Skeletal muscle tissue (tissue), 3 donors: ENCODE measurements at regions not wholly inside any gene's neighbourhood (a gene's known extent, or its start where the extent isn't known, plus 50 kb on each side); places are given as distances from the start of the nearest gene placed in this dataset.

Experiments
- H3K27ac ChIP-seq: one replicate; pipeline ENCODE4 v1.7.0; 2013; ENCODE audit warnings: mild to moderate bottlenecking, low read depth, low read length, inconsistent platforms
- H3K27me3 ChIP-seq, 3 donors: one replicate each; pipeline ENCODE4 v1.7.0; 2013; ENCODE audit warnings: low read length in 3 of 3; ENCODE audit not compliant: control insufficient read depth in 3 of 3, insufficient read depth in 3 of 3
- H3K36me3 ChIP-seq, 3 donors: one replicate each; pipeline ENCODE4 v1.7.0; 2013; ENCODE audit warnings: low read length in 3 of 3; ENCODE audit not compliant: control insufficient read depth in 3 of 3, insufficient read depth in 3 of 3
- H3K4me1 ChIP-seq, 3 donors: one replicate each; pipeline ENCODE4 v1.7.0; 2013; ENCODE audit warnings: low read length in 3 of 3, mild to moderate bottlenecking in 3 of 3; ENCODE audit not compliant: control insufficient read depth in 3 of 3, insufficient read depth in 3 of 3
- H3K4me3 ChIP-seq, 3 donors: one replicate each; pipeline ENCODE4 v1.7.0; 2013; ENCODE audit warnings: low read length in 3 of 3
- H3K9ac ChIP-seq, 3 donors: one replicate each; pipeline ENCODE4 v1.7.0; 2013; ENCODE audit warnings: low read length in 3 of 3, mild to moderate bottlenecking in 3 of 3, moderate library complexity in 2 of 3, low read depth in 1 of 3
- H3K9me3 ChIP-seq, 3 donors: one replicate each; pipeline ENCODE4 v1.7.0; 2013; ENCODE audit warnings: low read length in 3 of 3; ENCODE audit not compliant: control insufficient read depth in 3 of 3
- donor health status: Osteomylitis.

DNA sequence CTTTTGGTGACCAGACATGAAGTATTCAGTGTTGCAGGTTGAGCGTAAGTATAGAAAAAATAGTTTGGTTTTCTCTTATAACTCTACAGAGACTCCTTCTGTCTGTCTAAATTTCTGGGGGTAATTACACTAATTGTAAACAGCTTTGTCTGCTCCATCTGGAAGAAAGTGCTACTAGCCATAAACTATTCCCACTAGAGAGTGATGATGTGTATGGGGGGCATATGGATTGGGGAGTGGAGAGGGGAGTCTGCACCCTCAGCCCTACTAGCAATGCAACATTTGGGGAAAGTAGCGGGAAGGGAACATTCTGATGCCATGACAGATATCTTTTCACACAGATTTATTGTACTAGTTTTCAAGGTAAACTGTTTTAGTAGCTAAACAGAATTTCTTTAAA is 549.7 kb downstream of the TRIML1 start:
- H3K36me3 ChIP-seq: no peaks in the 10 kb centered on the region
- H3K9ac ChIP-seq: no peak overlapping the region
- no peaks in the 10 kb centered on the region for H3K9me3 ChIP-seq
- H3K27me3 ChIP-seq: no peaks in the 10 kb centered on the region
- no peaks in the 10 kb centered on the region for H3K4me1 ChIP-seq
- H3K27ac ChIP-seq: no peak overlapping the region
- no peak overlapping the region for H3K4me3 ChIP-seq

GRCh38 chr4:188691811-188692210 is 552.6 kb downstream of the TRIML1 start:
- Histone ChIP-seq H3K4me3 (no peak overlapping the region), H3K27me3 (no peaks in the 10 kb centered on the region), H3K36me3 (no peaks in the 10 kb centered on the region), H3K9me3 (no peaks in the 10 kb centered on the region), H3K4me1 (no peaks in the 10 kb centered on the region), H3K27ac (no peak overlapping the region), H3K9ac (no peak overlapping the region)

GRCh38 chr4:188695261-188695660 is 556.0 kb downstream of the TRIML1 start:
- Histone ChIP-seq H3K27ac (no peak overlapping the region), H3K4me1 (no peaks in the 10 kb centered on the region), H3K27me3 (no peaks in the 10 kb centered on the region), H3K9me3 (no peaks in the 10 kb centered on the region), H3K9ac (no peak overlapping the region), H3K4me3 (no peak overlapping the region), H3K36me3 (no peaks in the 10 kb centered on the region)

GRCh38 chr4:188697243-188697642 is 558.0 kb downstream of the TRIML1 start:
- Histone ChIP-seq H3K4me1 (no peaks in the 10 kb centered on the region), H3K4me3 (no peak overlapping the region), H3K27me3 (no peaks in the 10 kb centered on the region), H3K9ac (no peak overlapping the region), H3K9me3 (no peaks in the 10 kb centered on the region), H3K36me3 (no peaks in the 10 kb centered on the region), H3K27ac (no peak overlapping the region)

DNA sequence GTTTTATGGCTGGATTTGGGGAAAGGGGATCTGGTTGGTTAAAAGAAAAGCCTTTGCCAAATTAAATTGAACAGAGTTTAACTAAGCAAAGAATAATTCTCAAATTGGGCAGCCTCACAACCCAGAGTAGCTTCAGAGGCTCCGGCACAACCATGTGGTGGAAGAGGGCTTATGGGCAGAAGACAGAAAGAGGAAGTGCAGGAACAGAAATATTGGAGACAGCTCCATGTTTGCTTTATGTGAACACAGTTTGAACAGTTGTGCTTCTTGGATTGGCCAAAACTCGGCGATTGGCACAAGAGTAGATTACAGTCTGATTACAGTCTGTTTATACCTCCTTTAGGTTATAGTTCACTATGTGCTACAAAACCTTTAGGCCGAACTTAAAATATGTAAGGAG is 562.7 kb downstream of the TRIML1 start:
- H3K4me3 ChIP-seq: no peak overlapping the region
- H3K4me1 ChIP-seq: no peaks in the 10 kb centered on the region

GRCh38 chr4:188704288-188704687 is 565.0 kb downstream of the TRIML1 start:
- no peak overlapping the region for H3K4me3 ChIP-seq
- H3K9ac ChIP-seq: no peak overlapping the region
- H3K4me1 ChIP-seq: no peaks in the 10 kb centered on the region
- no peak overlapping the region for H3K27ac ChIP-seq
- no peaks in the 10 kb centered on the region for H3K9me3 ChIP-seq
- H3K36me3 ChIP-seq: no peaks in the 10 kb centered on the region
- H3K27me3 ChIP-seq: no peaks in the 10 kb centered on the region

More for the DNA sequence above, 562.7 kb downstream of the TRIML1 start:
- no peak overlapping the region for H3K27ac ChIP-seq
- no peaks in the 10 kb centered on the region for H3K27me3 ChIP-seq
- no peaks in the 10 kb centered on the region for H3K36me3 ChIP-seq
- no peaks in the 10 kb centered on the region for H3K9me3 ChIP-seq
- H3K9ac ChIP-seq: no peak overlapping the region

GRCh38 chr4:188707036-188707435 is 567.8 kb downstream of the TRIML1 start:
- Histone ChIP-seq H3K27me3 (no peaks in the 10 kb centered on the region), H3K9me3 (no peaks in the 10 kb centered on the region), H3K4me3 (no peak overlapping the region), H3K36me3 (no peaks in the 10 kb centered on the region), H3K9ac (no peak overlapping the region), H3K4me1 (no peaks in the 10 kb centered on the region), H3K27ac (no peak overlapping the region)

DNA sequence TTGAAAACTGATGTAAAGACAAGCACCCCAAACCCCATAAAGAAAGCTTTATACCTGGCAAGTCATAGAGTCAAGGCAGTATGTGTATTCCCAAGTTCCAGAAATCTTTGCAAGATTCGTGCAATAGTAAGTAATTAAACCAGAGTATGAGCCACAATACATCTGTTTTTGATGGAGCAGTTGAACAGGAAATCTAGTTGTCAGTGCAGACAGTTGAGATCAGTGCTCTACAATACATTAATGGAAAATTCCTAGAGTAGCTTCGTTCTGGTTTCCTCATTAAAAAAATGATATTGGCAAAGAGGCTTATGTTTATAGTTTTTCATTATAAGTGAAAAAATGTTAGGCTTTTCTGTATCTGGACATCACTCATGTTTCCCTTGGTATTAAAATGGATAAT is 575.3 kb downstream of the TRIML1 start:
- no peak overlapping the region for H3K27ac ChIP-seq
- no peaks in the 10 kb centered on the region for H3K36me3 ChIP-seq
- no peaks in the 10 kb centered on the region for H3K4me1 ChIP-seq
- H3K4me3 ChIP-seq: no peak overlapping the region
- H3K9ac ChIP-seq: no peak overlapping the region
- no peaks in the 10 kb centered on the region for H3K27me3 ChIP-seq
- no peaks in the 10 kb centered on the region for H3K9me3 ChIP-seq

- H3K9me3 ChIP-seq: no peaks in the 10 kb centered on the region
- no peak overlapping the region for H3K9ac ChIP-seq
- H3K27ac ChIP-seq: no peak overlapping the region
- no peaks in the 10 kb centered on the region for H3K4me1 ChIP-seq
- no peaks in the 10 kb centered on the region for H3K36me3 ChIP-seq
- no peak overlapping the region for H3K4me3 ChIP-seq
- no peaks in the 10 kb centered on the region for H3K27me3 ChIP-seq
These were observed 575.7 kb downstream of the TRIML1 start for GRCh38 chr4:188714907-188715306.

DNA sequence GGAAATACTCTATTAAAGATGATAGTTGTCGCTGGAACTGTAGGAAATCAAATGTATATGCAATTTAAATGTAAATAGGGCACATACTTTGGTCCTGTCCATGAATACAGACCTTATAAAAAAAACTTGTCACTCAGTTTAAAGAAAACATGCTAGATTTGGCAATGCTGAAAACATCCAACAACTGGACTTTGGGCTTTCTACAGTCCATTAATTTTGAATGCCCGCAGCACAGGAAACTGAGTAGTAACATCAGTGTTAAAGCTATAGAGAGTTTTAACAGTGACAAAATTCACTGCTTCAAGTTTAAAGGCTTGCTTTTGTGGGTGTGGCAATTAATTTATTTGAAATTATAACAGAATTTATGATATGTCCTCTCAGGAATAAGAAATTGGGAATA is 578.4 kb downstream of the TRIML1 start:
- Histone ChIP-seq H3K27me3 (no peaks in the 10 kb centered on the region), H3K36me3 (no peaks in the 10 kb centered on the region), H3K9me3 (no peaks in the 10 kb centered on the region), H3K4me1 (no peaks in the 10 kb centered on the region), H3K9ac (no peak overlapping the region), H3K27ac (no peak overlapping the region), H3K4me3 (no peak overlapping the region)

GRCh38 chr4:188719794-188720193 is 580.6 kb downstream of the TRIML1 start:
- Histone ChIP-seq H3K4me1 (no peaks in the 10 kb centered on the region), H3K36me3 (no peaks in the 10 kb centered on the region), H3K27me3 (no peaks in the 10 kb centered on the region), H3K9ac (no peak overlapping the region), H3K27ac (no peak overlapping the region), H3K9me3 (no peaks in the 10 kb centered on the region), H3K4me3 (no peak overlapping the region)
